OCI-LY3 (cell line): ENCODE measurements at regions not wholly inside any gene's neighbourhood (a gene's known extent, or its start where the extent isn't known, plus 50 kb on each side); places are given as distances from the start of the nearest gene placed in this dataset.

Source experiments
- H2AFZ ChIP-seq: fragments of 200-600, 300-600 bp; shearing (Covaris generic); 2 replicates; pipeline ENCODE4 v1.6.0; 2014; ENCODE audit warnings: antibody characterized with exemption, low read depth, low read length
- H3K27ac ChIP-seq: fragments of 200-600, 300-600 bp; sonication (generic); 2 replicates; pipeline ENCODE4 v1.5.1; 2014; ENCODE audit warnings: mild to moderate bottlenecking, low read length, moderate library complexity, mixed read lengths
- H3K27me3 ChIP-seq: fragments of 200-600, 300-600 bp; sonication (generic); 2 replicates; pipeline ENCODE4 v1.6.1; 2014; ENCODE audit warnings: low read depth, low read length, mixed read lengths
- H3K36me3 ChIP-seq: fragments of 200-600, 300-600 bp; sonication (generic); replicated peaks from 2 replicates; pipeline ENCODE3; 2014; ENCODE audit warnings: low read depth, low read length, mixed read lengths
- H3K4me1 ChIP-seq: fragments of 300-600, 200-600 bp; sonication (generic); 2 replicates; pipeline ENCODE4 v1.6.1; 2014; ENCODE audit warnings: low read length, mixed read lengths
- H3K4me2 ChIP-seq: fragments of 200-600, 300-600 bp; sonication (generic); 2 replicates; pipeline ENCODE4 v1.6.1; 2014; ENCODE audit warnings: low read length, mixed read lengths
- H3K4me3 ChIP-seq: fragments of 300-600, 200-600 bp; sonication (generic); 2 replicates; pipeline ENCODE4 v1.5.1; 2014; ENCODE audit warnings: antibody characterized with exemption, mild to moderate bottlenecking, low read length, moderate library complexity
- H3K79me2 ChIP-seq: fragments of 300-600, 200-600 bp; shearing (Covaris generic); 2 replicates; pipeline ENCODE4 v1.6.1; 2014; ENCODE audit warnings: mild to moderate bottlenecking, low read length, mixed read lengths
- H3K9ac ChIP-seq: fragments of 300-600, 200-600 bp; shearing (Covaris generic); 2 replicates; pipeline ENCODE4 v1.6.0; 2014; ENCODE audit warnings: mild to moderate bottlenecking, low read length, moderate library complexity
- H3K9me3 ChIP-seq: fragments of 200-600, 300-600 bp; shearing (Covaris generic); 2 replicates; pipeline ENCODE4 v1.6.1; 2014; ENCODE audit warnings: low read length, mixed read lengths; ENCODE audit not compliant: insufficient read depth
- H4K20me1 ChIP-seq: fragments of 200-600, 300-600 bp; sonication (generic); 2 replicates; pipeline ENCODE4 v1.6.1; 2016; ENCODE audit warnings: low read length, mixed read lengths; ENCODE audit not compliant: insufficient read depth
- EZH2phosphoT487 ChIP-seq: fragments of 200-600 bp; shearing (Covaris generic); IDR thresholded peaks from 2 replicates; pipeline ENCODE4 v1.6.1; 2018; ENCODE audit warnings: antibody characterized with exemption, mixed run types, low read depth
- TF ChIP-seq, protein P1 (sequence below): fragments of 200-600, 300-600 bp; sonication (generic); IDR thresholded peaks from 2 replicates; pipeline ENCODE4 v1.5.1; 2014; ENCODE audit warnings: antibody characterized with exemption, low read length, low read depth

DNA sequence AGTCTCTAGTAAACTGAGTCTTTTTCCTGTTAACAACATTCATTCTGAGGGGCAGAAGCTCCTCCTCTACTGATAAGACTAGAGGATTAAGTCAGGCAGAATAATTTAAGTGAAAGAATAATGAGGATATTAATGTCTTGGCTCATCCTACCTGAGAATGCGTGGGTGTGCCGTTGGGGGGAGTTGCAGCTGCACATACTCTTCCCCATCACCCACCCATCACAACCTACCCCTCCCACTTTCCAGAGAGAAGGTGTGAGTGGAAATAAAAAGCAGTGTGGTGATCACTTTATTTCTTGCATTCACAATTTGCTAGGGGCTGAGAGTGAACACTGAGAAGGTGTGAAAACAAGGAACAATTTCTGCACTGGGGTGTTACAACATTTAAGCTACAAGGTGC is 146.8 kb upstream of the MAGI3 start:
- H3K79me2 ChIP-seq = no peaks in the 10 kb centered on the region

DNA sequence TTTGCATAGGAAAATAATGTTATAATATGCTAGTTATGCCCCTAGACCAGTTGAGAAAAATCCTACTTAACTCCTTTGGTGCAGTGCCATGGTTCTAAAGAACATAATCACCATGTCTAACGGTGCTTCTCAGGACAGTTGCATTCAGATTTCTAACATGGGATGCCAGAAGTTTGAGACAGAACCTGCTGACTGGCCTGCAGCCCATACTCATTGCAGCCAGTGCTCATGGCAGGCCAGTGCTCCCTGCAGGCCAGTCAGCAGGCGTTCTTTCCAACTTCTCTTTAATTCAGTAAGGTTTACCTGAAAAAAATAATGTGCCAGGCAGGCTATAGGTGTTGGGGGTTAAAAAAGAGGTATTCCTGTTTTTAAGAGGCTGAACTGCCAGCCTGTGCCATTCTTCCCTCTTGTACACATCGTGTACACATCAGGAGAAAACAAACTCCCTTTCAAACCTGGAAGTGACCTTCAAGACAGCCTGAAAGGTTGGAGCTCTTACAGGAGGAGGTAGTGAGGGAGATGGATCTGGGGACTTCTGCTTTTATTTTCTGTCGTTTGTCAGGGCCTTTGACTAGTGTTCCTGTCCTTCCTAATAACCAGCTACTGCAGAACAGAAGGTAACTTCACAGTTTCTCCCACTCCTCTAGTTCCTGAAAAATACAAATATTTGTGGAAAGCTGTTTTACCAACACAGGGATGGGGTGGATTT is 146.0 kb upstream of the MAGI3 start:
- Histone ChIP-seq H3K4me3 (no peak overlapping the region), H3K36me3 (no peaks in the 10 kb centered on the region), H3K27ac (no peak overlapping the region), H3K9ac (no peak overlapping the region), H3K79me2 (no peaks in the 10 kb centered on the region), H2AFZ (no peak overlapping the region), H3K4me2 (no peak overlapping the region), H3K27me3 (no peaks in the 10 kb centered on the region), H3K4me1 (no peaks in the 10 kb centered on the region), H3K9me3 (no peaks in the 10 kb centered on the region), H4K20me1 (no peaks in the 10 kb centered on the region)
- TF ChIP-seq EZH2phosphoT487 = no peak
- TF ChIP-seq, protein P1, sequence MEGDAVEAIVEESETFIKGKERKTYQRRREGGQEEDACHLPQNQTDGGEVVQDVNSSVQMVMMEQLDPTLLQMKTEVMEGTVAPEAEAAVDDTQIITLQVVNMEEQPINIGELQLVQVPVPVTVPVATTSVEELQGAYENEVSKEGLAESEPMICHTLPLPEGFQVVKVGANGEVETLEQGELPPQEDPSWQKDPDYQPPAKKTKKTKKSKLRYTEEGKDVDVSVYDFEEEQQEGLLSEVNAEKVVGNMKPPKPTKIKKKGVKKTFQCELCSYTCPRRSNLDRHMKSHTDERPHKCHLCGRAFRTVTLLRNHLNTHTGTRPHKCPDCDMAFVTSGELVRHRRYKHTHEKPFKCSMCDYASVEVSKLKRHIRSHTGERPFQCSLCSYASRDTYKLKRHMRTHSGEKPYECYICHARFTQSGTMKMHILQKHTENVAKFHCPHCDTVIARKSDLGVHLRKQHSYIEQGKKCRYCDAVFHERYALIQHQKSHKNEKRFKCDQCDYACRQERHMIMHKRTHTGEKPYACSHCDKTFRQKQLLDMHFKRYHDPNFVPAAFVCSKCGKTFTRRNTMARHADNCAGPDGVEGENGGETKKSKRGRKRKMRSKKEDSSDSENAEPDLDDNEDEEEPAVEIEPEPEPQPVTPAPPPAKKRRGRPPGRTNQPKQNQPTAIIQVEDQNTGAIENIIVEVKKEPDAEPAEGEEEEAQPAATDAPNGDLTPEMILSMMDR = no peak

More for the DNA sequence above, 146.8 kb upstream of the MAGI3 start:
- Histone ChIP-seq H3K27me3 (no peaks in the 10 kb centered on the region), H4K20me1 (no peaks in the 10 kb centered on the region), H2AFZ (no peak overlapping the region), H3K9ac (no peak overlapping the region), H3K4me3 (no peak overlapping the region), H3K4me1 (no peaks in the 10 kb centered on the region), H3K27ac (no peak overlapping the region), H3K36me3 (no peaks in the 10 kb centered on the region), H3K9me3 (no peaks in the 10 kb centered on the region), H3K4me2 (no peak overlapping the region)
- no peak for TF ChIP-seq EZH2phosphoT487
- TF ChIP-seq, protein P1 = no peak

DNA sequence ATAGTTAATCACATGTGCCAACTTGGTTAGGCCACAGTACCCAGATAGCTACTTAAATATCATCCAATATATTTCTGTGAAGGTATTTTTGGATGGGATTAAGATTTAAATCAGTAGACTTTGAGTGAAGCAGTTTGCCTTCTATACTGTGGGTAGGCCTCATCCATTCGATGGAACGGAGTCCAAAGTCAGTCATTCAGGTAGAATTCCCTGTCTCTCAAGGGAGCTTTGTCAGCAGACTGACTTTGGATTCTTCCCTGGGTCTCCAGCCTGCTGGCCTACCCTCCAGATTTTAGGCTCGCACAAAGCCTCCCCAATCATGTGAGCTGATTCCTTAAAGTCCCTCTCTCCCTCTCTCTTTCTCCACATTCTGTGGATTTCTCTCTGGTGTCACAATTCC is 145.1 kb upstream of the MAGI3 start:
- H3K9ac ChIP-seq = no peak overlapping the region
- TF ChIP-seq, protein P1 = no peak
- no peak for TF ChIP-seq EZH2phosphoT487
- no peaks in the 10 kb centered on the region for H4K20me1 ChIP-seq
- no peaks in the 10 kb centered on the region for H3K9me3 ChIP-seq
- no peak overlapping the region for H3K4me3 ChIP-seq
- H2AFZ ChIP-seq = no peak overlapping the region
- no peaks in the 10 kb centered on the region for H3K36me3 ChIP-seq
- H3K4me1 ChIP-seq = no peaks in the 10 kb centered on the region
- H3K79me2 ChIP-seq = no peaks in the 10 kb centered on the region
- H3K27ac ChIP-seq = no peak overlapping the region
- H3K4me2 ChIP-seq = no peak overlapping the region
- no peaks in the 10 kb centered on the region for H3K27me3 ChIP-seq

DNA sequence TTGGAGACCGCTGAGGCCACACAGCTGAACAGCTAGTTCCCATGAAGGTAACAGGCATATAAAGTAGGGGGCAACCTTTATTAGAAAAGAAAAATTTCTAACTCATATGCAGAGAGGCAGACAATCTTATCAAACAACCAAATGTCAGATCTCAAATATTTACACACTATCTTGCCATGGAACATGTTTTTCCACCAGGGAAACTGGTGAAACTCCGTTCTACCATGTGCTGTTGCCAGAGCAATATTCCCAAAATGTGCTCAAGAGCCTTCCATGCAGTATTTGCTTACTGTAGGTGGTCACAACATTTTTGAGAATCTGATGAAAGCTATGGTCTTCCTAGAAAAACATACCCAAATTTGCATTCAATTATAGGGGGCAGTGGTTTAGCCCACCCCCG is 143.4 kb upstream of the MAGI3 start:
- Histone ChIP-seq H3K27me3 (no peaks in the 10 kb centered on the region), H3K79me2 (no peaks in the 10 kb centered on the region), H2AFZ (no peak overlapping the region), H3K4me3 (no peak overlapping the region), H3K9ac (no peak overlapping the region), H3K36me3 (no peaks in the 10 kb centered on the region), H3K9me3 (no peaks in the 10 kb centered on the region), H4K20me1 (no peaks in the 10 kb centered on the region), H3K27ac (no peak overlapping the region), H3K4me2 (no peak overlapping the region), H3K4me1 (no peaks in the 10 kb centered on the region)
- no peak for TF ChIP-seq EZH2phosphoT487
- TF ChIP-seq, protein P1 = no peak
